ENCODE measurements at regions not wholly inside any gene's neighbourhood (a gene's known extent, or its start where the extent isn't known, plus 50 kb on each side); places are given as distances from the start of the nearest gene placed in this dataset.

DNA sequence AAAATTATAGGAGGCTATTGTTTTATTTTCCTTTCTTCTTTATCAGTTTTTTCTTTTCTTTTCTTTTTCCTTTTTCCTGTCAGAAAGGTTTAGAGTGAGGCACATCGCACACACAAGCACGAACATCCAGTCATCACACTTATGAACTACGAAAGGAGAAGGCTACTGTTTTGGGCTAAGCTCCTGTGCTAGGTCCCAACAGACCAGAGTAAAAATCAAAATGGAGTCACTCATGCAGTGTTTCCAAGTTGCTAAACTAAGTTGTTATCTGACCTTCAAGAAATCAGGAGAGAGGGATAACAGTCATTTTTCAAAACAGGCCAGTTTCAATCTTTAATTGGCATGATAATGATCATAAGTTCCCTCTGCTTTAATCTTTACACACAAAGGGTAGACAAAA is 93.6 kb downstream of the CD24 start:
- Histone ChIP-seq H3K36me3 (no peaks in the 10 kb centered on the region), H3K4me1 (ENCODE audit: control insufficient read depth in 1 of 2, low read depth in 2 of 2) (no peaks in the 10 kb centered on the region), H3K4me3 (no peak overlapping the region), H3K27me3 (replicated peaks; ENCODE audit: insufficient read depth) (no peaks in the 10 kb centered on the region), H3K9me3 (no peaks in the 10 kb centered on the region), H3K27ac (no peak overlapping the region)
- ATAC-seq (ENCODE audit: insufficient number of reproducible peaks, low FRiP score, low read depth) (no peak), DNase-seq (ENCODE audit: low spot score) (no peak)
- TF ChIP-seq, protein P1, sequence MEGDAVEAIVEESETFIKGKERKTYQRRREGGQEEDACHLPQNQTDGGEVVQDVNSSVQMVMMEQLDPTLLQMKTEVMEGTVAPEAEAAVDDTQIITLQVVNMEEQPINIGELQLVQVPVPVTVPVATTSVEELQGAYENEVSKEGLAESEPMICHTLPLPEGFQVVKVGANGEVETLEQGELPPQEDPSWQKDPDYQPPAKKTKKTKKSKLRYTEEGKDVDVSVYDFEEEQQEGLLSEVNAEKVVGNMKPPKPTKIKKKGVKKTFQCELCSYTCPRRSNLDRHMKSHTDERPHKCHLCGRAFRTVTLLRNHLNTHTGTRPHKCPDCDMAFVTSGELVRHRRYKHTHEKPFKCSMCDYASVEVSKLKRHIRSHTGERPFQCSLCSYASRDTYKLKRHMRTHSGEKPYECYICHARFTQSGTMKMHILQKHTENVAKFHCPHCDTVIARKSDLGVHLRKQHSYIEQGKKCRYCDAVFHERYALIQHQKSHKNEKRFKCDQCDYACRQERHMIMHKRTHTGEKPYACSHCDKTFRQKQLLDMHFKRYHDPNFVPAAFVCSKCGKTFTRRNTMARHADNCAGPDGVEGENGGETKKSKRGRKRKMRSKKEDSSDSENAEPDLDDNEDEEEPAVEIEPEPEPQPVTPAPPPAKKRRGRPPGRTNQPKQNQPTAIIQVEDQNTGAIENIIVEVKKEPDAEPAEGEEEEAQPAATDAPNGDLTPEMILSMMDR (IDR thresholded peaks at IDR 0.05): no peak

DNA sequence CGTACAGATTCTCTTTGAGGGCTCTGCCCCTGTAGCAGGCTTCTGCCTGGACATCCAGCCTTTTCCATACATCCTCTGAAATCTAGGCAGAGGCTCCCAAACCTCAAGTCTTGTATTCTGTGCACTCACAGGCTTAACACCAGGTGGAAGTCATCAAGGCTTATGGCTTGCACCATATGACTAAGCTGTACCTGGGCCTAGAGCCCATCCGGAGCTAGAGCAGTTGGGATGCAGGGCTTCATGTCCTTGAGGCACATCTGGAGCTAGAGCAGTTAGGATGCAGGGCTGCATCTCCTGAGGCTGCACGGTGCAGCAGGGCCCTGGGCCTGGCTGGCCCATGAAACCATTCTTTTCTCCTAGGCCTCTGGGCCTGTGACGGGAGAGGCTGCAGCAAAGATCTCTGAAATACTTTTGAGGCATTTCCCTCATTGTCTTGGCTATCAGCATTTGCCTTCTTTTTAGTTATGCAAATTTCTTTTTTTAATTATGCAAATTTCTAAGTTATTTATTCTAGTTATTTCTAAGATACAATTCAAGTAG is 98.7 kb downstream of the CD24 start:
- H3K36me3 ChIP-seq: no peaks in the 10 kb centered on the region
- no peaks in the 10 kb centered on the region for H3K9me3 ChIP-seq
- no peak overlapping the region for H3K4me3 ChIP-seq
- H3K27ac ChIP-seq: no peak overlapping the region
- no peaks in the 10 kb centered on the region for H3K4me1 ChIP-seq (ENCODE audit: control insufficient read depth in 1 of 2, low read depth in 2 of 2)
- DNase-seq (ENCODE audit: low spot score) (no peak), ATAC-seq (ENCODE audit: insufficient number of reproducible peaks, low FRiP score, low read depth) (no peak)
- H3K27me3 ChIP-seq (replicated peaks; ENCODE audit: insufficient read depth): no peaks in the 10 kb centered on the region
- TF ChIP-seq, protein P1 (IDR thresholded peaks at IDR 0.05): no peak

DNA sequence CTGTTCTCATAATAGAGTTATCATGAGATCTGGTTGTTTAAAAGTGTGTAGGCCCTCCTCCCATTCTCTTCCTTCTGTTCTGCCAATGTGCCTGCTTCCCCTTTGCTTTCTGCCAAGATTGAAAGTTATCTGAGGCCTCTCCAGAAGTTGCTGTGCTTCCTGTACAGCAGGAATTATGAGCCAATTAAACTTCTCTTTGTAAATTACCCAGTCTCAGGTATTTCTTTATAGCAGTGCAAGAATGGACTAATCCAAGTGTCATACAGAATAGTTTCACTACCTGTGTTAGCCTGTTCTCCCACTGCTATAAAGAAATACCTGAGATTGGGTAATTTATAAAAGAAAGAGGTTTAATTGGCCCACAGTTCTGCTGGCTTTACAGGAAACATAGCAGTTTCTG is 100.0 kb downstream of the CD24 start:
- TF ChIP-seq, protein P1 (IDR thresholded peaks at IDR 0.05): no peak
- no peak for ATAC-seq (ENCODE audit: insufficient number of reproducible peaks, low FRiP score, low read depth)

DNA sequence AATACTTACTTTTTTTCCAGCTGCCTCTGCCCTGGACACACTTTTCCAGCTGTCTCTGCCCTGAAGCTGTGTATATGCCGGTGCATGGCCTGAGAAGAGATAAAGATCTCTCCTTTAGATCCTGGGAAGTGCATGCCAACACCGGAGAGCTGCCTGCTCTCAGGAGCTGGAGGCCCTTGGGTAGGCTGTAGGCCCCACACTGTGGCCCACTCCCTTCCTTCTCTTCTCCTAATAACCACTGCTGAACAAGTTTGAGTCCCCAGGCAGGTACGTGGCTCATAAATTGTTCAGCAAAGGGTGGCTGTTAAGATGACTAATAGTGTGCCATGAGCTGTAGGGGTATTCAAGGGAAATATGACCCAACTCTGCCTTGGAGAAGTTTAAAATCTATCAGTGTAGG is 102.5 kb downstream of the CD24 start:
- Histone ChIP-seq H3K36me3 (no peaks in the 10 kb centered on the region), H3K4me1 (ENCODE audit: control insufficient read depth in 1 of 2, low read depth in 2 of 2) (no peaks in the 10 kb centered on the region), H3K27me3 (replicated peaks; ENCODE audit: insufficient read depth) (no peaks in the 10 kb centered on the region), H3K27ac (no peak overlapping the region), H3K9me3 (no peaks in the 10 kb centered on the region), H3K4me3 (no peak overlapping the region)
- DNase-seq (ENCODE audit: low spot score): no peak
- ATAC-seq (ENCODE audit: insufficient number of reproducible peaks, low FRiP score, low read depth): no peak
- TF ChIP-seq, protein P1 (IDR thresholded peaks at IDR 0.05): no peak

More for the DNA sequence above, 100.0 kb downstream of the CD24 start:
- Histone ChIP-seq H3K27me3 (replicated peaks; ENCODE audit: insufficient read depth) (no peaks in the 10 kb centered on the region), H3K4me3 (no peak overlapping the region), H3K4me1 (ENCODE audit: control insufficient read depth in 1 of 2, low read depth in 2 of 2) (no peaks in the 10 kb centered on the region), H3K36me3 (no peaks in the 10 kb centered on the region), H3K9me3 (no peaks in the 10 kb centered on the region), H3K27ac (no peak overlapping the region)
- DNase-seq (ENCODE audit: low spot score): no peak

DNA sequence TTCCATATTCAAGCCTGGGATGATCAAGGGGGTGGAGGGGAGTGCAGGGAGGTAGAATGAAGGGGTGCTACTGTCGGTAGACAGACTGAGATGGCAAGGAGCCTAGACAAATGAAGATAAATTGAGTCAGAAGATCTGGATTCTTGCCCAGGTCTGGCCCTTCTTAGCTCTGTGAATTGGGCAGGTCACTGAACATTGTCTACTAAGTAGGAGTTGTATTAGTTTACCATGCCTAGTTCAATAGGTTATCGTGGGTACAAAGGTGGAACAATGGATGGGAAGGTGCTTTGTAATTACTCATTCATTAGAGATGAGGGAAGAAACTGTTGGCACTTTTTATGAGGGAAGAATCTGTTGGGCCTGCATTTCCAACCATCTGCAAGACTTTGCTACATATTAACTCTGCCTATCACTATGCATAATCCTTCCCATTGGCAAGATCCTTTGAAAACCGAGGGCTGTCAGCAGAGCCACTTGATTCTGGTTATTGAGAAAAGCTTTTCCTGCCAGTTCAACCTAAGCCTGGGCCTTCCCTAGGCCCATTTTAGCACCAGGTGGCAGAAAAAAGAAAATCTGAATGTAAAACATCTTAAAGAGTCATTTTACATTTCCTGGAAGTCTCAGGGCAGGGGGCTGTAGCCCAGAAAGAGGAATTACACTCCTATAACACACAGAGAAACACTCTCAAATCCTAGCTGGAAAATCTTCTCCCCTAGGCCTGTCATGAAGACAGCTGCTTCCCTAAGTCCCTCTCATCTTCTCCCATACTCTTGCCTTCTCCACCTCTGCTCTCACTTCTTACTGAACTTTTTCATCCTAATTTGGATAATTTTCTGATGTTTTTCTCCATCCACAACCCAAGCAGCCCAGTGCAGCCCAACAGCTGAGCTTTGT is 103.5 kb downstream of the CD24 start:
- no peaks in the 10 kb centered on the region for H3K27me3 ChIP-seq (replicated peaks; ENCODE audit: insufficient read depth)
- TF ChIP-seq, protein P1 (IDR thresholded peaks at IDR 0.05): no peak
- ATAC-seq (ENCODE audit: insufficient number of reproducible peaks, low FRiP score, low read depth) (no peak), DNase-seq (ENCODE audit: low spot score) (no peak)
- no peaks in the 10 kb centered on the region for H3K4me1 ChIP-seq (ENCODE audit: control insufficient read depth in 1 of 2, low read depth in 2 of 2)
- H3K27ac ChIP-seq: no peak overlapping the region
- no peak overlapping the region for H3K4me3 ChIP-seq
- H3K9me3 ChIP-seq: no peaks in the 10 kb centered on the region
- no peaks in the 10 kb centered on the region for H3K36me3 ChIP-seq
